Spleen (tissue), 7 donors: ENCODE measurements at regions not wholly inside any gene's neighbourhood (a gene's known extent, or its start where the extent isn't known, plus 50 kb on each side); places are given as distances from the start of the nearest gene placed in this dataset.

Experiments
- CTCF ChIP-seq, 11 experiments: fragments of 200-600 bp in 7 of 11; fragments of 450-650 bp in 4 of 11; sonication (generic) in 4 of 11; IDR thresholded peaks in 8 of 11; conservative IDR thresholded peaks in 3 of 11; 1 replicate in 7 of 11; 2 replicates in 4 of 11; pipeline versions ENCODE4 v1.4.0 to v1.8.0; 2016 to 2021; ENCODE audit warnings: antibody characterized with exemption in 11 of 11, inconsistent platforms in 4 of 11, mild to moderate bottlenecking in 1 of 11
- POLR2AphosphoS5 ChIP-seq, 3 donors: sonication (generic); formaldehyde crosslinking; IDR thresholded peaks; one replicate each; pipeline ENCODE4 v1.5.1; 2017; ENCODE audit warnings: antibody characterized with exemption in 3 of 3
- donor health status: DM: no; HTN: no; CAD: no; lungs with moderate emphysema.
- donor health status: DM: no; HTN: no; CAD: no.
- donor health status: DM: no; HTN: no; CAD: no.

- TF ChIP-seq CTCF (IDR thresholded peaks at IDR 0.05 in 8 of 11, conservative IDR thresholded peaks at IDR 0.05 in 3 of 11) (no peak), POLR2AphosphoS5 (IDR thresholded peaks at IDR 0.05) (no peak)
Measured at GRCh38 chr1:60890664-60891063, 191.7 kb upstream of the NFIA start.
